ENCODE measurements at regions not wholly inside any gene's neighbourhood (a gene's known extent, or its start where the extent isn't known, plus 50 kb on each side); places are given as distances from the start of the nearest gene placed in this dataset.

DNA sequence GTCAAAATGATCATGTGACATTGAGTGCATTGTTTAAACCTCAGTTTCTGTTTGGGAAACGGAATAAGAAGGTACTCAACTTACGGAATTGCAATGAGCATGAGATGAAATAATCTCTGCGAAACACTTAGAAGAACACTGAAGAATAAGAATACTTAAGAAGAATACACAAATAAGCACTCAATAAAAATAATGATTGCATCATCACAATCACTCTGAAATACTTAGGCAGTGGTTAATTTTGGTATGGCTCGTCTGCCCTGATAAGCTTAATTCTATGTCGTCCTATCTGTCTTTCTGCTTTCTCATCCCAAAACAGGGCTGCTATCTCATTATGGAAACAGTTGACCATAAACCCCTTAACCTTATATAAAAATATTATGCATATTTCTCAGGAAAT lies 823.6 kb downstream of the DIAPH3 start:
- DNase-seq = no peak

DNA sequence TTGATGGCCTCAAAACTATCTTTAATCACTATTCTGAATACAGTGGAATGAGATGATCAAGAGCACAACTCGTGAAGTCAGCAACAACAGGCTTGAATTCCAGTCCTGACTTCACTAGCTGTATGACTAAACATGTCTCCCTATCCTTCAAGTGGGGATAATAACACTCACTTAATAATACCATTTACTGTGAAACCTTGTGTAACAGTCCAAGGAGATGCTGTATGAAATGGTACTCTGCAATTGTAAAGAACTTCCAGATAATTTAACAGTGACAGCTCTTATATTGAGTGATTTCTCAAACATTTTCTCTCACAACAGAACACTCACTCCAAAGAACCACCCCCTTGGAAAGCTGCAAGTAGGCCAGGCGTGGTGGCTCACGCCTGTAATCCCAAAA lies 823.1 kb downstream of the DIAPH3 start:
- DNase-seq = no peak

DNA sequence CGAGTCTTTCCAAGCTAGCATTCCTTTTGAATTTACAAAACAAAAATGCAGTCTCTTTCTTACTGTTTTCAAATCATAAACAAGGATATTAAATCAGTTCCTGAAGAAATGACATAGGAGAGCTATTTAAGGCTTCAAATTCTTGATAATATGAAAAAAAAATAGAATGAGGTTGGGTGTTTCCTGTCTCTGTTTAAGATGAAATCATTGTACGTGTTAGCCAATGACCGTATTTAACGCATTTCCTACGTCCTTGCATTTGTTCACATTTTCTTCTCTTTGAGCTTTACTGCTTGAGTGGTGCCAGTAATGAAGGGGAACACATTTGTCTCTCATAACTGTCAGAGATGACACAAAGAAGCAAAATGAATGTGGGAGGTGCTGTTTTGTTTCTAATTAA lies 821.3 kb downstream of the DIAPH3 start:
- no peak for DNase-seq

DNA sequence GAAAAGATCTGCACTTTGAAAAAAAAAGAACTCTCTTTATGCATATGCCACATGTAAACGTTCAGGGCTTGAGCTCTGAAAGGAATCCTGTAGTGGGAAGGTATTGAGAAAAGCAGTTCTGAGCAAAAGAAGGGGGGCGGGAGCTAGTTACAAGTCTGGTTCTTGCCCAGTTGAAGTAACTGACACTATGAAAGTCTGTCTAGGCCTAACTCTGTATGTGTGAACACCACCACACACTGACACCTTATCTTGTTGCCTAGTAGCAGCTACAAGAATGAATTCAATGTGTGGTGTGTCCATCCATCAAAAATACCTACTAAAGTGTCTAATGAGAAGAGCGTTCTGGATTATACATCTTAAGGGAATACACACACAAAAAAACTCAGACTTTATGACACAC lies 820.6 kb downstream of the DIAPH3 start:
- no peak for DNase-seq

DNA sequence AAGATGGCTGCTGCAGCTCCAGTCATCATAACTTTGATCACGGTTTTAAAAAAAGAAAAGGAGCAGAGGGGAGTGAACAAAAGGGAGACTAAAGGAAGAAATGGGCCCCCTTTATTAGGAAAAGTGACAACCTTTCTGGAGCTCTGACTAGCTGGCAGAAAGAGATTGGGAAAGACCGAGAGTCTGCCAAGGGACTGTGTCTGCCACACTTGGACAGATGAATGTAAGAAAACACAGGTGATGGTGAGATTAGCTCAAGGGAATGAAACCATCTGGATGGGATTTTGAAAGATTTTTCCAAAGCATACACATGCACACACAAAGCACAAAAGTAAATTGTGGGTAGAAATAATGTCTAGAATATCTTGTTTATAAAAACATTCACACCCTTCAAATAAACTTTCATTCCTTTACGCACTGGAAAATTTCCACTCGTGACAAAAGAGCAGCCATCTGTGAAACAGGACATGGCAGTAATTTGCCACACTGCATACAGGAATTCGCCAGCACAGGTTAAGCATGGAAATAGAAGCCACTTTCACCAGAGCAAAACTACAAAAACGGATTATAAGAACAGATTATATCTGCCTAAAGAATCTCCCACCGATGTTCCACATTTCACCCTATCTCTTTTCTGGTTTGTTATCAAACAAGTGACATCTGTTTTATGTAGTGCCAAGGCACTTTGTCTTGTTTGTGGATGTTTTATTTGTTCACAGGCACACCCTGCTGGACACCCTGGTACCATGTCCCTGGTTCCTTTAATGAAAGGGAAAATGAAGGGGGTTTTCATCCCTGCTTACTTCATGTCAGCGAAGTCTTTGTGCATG lies 819.5 kb downstream of the DIAPH3 start:
- DNase-seq = no peak

DNA sequence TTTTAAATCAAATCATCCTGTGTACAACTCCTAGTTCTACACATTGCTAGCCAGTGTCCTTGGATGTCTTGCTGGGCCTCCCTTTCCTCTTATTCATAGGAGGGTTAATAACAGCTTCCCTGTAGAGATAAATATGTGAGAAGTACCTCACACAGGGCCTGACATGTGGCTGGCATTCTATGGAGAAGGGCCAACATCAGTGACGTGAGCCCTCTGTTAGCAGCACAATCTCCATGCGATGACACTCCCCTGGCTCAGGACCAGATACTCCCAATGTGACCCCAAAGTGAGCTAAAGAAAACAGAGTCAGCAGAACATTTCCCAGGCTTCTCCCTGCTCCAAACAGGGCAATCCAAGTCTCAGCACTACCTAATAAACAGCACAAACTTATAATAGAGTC lies 818.4 kb downstream of the DIAPH3 start:
- no peak for DNase-seq

DNA sequence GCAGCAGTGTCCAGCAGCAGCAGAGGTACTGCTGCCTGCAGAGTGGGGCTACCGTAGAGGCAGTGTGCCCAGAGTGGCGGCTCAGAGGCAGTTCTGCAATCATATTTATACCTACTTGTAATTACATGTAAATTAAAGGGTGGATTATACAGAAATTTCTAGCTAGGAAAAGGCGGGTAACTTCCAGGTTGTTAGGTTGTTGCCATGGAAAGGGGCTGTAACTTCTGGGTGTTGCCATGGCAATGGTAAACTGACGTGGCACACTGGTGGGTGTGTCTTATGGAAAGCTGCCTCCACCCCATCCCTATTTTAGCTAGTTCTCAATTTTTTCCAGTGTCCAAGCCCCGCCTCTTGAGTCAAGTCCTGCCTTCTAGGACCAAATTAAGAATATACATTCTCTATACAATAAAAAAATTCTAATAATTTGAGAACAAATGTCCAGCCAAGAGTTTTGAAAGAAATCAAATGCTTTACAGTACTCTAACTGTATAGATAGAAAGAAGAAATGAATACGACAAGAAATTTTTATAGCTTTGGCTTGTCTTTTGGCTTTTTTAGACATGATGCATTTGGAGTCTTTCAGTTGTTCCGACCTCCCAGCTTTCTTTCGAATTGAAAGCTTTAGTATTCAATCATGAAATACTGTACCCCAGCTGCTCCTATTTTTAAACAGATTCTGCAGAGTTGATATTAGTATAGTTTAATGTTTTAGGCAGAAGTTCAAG lies 816.6 kb downstream of the DIAPH3 start:
- no peak for DNase-seq

DNA sequence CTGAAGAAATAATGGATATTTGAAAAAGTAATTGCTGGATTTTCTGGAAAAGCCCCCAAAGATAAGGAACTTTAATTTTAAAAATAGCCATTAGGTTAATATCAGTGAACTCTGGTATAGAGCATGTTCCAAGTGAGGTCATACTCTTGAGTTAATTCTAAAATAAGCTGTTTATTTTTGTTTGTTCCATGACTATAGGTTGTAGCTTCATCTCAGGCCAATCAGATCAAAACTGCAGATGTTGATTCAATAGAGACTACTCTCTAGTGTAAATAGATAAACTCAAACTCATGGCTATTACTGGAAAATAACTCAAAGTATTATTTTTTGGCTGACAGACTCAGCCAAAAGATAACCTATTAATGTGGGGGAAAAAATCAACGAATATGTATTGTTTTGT lies 815.1 kb downstream of the DIAPH3 start:
- DNase-seq = no peak

DNA sequence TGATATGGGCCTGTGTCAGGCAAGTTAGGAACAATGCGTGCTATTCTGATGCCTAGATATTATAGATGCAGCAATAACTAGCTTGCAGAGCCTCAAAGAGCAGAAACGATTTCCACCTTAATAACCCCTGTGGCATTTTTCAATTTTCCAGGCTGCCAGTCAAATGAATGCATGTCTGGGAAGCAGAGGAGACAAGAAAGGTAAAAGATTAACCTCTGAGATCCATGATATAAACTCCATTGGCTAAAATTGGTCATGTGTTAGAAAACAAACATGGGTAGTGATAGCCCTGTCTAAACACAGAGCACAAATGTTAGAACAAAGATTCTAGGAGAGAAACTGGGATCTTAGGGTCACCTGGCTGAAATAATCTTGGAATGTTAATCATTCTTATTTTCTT lies 811.1 kb downstream of the DIAPH3 start:
- DNase-seq = no peak

DNA sequence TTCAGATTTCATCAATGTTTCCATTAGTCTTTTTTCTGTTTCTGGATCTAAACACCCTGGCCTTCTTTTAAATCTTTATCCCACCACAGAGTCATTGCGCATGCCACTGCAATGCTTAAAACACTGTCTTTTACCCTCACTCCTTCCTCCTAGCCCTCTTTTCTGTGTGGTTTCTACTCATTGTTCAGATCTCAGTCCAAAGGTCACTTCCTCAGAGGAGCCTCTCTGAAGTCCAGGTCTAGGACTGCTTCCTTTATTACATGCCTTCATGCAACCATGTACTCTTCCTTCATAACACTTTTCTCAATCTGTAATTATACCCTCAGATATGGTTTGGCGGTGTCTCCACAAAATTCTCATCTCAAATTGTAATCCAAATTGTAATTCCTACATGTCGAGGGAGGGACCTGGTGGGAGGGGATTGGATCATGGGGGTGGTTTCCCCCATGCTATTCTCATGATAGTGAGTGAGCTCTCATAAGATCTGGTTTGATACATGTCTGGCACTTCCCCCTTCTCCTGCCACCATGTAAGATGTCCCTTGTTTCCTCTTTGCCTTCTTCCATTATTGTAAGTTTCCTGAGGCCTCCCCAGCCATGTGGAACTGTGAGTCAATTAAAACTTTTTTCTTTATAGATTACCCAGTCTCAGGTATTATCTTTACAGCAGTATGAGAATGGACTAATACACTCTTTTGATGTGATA lies 808.9 kb downstream of the DIAPH3 start:
- DNase-seq = no peak

DNA sequence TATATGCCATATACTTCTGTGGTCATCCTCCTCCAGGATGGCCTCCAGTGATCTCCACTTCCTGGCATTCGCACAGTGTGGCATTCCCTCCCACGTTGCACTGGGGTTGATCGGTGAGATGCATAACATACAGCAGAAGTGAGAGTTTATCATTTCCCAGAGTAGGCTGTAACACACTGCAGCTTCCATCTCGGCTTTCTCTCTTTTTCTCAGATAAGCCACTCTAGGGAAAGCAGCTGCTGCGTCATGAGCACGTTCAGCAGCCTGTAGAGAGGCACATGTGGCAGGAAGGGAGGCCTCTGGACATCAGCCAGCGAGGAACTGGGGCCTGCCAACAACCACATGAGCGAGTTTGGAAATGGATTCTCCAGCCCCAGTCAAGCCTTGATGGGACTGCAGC lies 807.1 kb downstream of the DIAPH3 start:
- DNase-seq = no peak

DNA sequence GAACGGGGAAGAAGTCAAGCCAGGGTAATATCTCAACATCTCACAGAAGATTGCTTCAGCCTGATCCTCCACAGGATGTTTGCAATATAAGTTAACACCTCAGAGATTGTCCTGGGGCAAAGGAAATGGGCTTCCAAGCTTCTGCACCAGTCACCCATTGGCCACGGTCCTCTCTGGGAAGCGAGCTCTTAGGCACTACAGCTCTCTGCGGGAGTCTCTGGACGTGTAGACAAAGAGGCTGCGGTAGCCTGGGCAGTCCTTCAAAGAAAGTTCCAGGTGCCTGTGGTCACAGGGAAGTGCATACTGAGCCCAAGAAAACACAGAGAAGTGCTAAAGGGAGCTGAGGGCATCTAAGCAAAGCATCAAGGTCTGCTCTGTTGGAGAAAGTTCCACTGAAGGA lies 805.7 kb downstream of the DIAPH3 start:
- no peak for DNase-seq

DNA sequence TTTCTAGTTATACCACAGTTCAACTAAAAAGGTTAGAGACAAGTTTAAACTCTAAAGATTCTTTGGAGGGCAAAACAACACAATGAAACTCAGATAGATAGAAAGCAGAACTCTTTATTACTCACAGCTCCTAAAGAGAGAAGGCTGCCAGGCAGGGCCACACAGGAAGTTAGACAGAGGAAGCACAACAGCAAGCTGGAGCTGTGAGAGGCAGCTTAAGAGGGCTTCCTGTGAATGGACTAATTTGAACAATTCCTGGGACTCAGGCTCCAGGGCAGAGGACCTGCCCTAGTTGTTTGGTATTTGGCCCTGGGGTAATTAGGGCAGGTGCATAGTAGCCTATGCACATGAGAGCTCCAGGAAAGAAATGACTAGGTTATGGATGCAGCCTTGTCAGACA lies 803.6 kb downstream of the DIAPH3 start:
- DNase-seq = no peak

DNA sequence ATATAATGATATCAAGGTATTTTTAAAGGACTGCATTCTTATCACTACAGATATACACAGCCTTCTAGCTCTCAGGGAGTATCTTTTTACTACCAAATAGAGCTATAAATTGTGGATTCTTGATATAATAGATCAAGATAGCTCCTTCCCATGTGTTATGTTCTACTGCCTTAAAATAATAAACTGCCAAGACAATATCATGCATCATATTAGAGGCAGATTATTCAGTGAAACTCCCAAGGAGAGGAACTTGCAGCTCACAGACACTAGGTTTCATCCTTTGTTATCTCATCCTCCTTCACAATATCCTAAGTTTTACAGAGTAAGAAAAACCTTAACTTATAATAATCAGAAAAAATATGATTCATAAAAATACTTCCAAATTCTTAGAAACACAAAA lies 802.8 kb downstream of the DIAPH3 start:
- no peak for DNase-seq

DNA sequence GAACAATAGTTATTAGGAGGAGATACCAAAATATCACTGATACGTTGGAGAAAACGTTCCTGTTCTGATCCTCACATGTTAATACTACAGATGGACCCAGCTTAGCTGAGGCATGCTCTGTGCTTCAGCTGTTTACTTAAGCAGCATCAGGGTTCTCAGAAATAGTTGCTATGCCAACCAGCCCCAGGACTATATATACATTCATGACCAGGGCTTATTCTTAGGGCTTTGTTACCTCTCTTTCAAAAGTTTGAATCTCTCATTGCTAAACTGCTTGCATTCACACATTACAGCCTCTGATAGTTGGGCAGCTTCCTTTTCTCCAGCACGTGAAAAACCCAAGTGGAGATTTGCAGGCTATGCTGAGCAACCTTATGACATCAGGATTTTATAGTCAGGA lies 800.4 kb downstream of the DIAPH3 start:
- no peak for DNase-seq

DNA sequence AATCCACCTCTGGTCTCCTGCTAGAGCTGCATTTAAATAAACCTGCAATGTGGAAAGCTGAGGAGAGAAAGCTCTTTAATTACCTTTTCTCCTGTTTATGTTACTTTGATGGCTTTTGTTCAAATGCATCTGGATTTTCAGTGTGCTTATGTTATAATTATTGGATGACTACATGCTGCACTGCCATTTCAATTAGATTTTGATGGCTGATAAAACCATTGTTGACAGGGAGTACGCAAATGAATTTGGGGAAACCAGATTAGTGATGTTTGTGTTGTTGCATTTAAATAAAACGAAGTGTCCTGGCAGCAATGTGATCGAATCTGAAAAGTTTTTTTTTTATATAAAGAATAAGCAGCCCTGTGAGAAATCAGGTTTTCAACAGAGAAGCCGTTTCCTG lies 799.8 kb downstream of the DIAPH3 start:
- DNase-seq = no peak

DNA sequence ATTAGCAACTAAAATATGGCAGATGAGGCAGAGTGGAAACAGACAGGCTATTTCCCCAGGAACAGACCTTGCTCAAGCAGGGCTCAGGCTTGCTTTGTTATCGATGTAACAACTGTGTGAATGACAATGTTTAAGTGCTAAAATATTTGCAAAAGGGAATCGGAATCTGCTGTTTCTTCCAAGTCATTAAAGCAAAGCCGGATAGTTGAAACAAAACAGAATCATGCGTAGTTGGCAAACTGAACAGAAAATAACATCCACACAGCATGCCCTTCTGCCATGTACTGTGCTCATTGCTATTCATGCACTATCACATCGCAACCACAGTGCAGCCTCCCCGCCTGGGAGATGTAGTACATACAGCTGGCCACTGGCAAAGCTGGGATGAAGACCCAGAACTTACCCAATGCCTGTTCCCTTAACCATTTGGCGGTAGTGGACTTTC lies 799.1 kb downstream of the DIAPH3 start:
- no peak for DNase-seq

DNA sequence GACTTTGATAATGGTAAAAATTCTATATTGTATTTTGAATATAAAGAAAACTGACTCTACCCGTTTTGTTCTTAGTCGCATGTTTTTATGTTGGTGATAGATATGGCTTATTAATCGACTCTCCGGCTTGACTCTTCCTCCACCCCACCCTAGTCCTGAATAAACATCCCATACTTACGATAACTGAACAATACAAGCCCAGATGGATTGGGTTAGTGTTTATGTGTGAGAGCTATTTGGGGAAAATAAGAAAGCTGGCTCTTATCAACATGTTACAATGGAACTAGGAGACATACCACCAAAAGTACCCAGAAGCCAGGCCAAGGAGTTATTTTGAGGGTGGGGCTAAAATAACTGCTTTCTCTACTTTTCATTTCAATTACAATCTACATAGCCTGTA lies 796.3 kb downstream of the DIAPH3 start:
- no peak for DNase-seq

DNA sequence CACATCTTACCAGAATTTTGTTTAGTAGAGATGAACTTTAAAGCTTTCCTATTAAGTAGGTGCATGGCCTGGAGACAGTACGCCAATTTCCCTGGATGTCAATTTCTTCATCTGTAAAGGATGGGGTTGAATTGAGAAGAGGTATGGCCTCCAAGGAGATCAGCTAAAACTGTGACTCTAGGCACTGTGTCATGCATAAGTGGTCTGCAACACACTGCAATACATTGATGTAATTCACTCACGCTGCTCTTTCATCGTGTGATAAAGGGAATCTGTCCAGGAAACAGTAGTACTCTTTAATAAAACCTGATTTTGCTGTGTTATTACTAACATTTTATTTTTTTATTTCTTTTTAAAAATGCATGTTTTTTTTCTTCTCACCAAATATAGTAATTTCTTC lies 795.8 kb downstream of the DIAPH3 start:
- no peak for DNase-seq

DNA sequence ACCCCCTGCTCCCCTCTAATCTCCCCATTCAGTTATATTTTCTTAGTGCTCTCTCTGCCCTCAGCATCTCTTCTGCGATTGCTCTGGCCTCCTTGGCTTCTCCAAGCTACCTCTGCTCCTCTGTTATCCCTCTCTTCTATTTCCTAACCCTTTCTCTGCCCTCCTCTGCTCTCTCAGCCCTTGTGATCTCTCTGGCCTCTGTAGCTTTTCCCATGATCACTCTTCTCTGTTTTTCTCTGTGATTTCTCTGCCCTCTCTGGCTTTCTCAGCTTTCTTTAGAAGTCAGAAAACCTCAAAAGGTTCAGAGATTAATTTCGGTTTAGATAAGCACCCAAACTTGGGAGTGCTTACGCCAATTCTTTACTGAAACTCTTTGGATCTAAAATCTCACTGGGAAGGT lies 795.0 kb downstream of the DIAPH3 start:
- no peak for DNase-seq

DNA sequence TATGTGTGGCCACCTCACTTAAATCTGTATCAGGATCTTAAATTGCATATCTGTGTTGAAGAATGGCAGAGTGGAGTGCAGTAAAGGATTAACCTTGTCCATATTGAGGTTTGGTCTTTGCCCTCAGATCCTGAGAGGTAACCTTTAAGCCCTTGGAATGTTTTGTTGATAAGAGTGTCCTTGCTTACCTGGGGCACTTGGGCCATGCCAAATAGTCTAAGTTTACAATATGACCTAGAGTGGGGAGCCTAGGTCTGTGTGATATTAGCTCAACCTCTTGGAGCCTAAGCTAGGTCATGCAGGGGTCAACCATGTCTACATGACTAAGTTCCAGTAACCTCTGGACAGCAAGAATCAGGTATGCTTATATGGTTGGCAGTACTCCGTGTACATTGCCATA lies 792.5 kb downstream of the DIAPH3 start:
- DNase-seq = no peak

DNA sequence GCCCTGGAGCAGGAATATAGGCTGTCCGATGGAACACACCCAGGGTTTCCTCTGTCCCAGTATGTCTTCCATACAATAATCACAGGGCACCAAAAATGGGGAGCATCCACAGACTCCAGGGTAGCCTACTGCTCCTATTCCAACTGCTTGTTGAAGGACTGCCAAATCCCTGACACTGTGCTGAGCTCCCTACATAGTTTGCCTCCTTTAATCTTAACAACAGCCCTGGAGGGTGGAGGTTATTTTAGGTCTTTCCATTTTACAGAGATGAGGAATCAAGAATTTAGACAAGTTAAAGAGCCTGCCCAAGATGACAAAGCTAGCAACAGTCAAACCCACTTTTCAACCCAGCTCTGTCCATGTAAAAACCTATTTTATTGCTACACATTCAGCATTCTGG lies 790.4 kb downstream of the DIAPH3 start:
- no peak for DNase-seq

DNA sequence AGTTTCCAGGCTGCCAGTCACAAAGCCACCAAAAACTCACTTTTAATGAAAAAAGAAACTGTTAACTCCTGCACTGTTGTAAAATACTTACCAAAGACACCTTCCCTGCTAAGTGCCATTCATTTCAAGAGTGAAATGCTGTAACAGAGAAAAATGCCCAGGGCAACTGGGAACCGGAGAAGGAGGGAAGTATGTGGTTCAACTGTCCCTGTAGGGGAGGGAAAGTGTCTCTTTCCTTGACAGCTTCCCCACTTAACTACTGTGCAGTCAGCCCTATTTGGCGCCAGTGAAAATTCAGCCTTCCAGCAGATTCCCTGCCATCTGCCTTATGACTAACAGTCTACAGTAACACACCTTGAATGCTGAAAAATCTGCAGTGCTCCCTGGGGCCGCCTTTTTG lies 789.0 kb downstream of the DIAPH3 start:
- DNase-seq = no peak

DNA sequence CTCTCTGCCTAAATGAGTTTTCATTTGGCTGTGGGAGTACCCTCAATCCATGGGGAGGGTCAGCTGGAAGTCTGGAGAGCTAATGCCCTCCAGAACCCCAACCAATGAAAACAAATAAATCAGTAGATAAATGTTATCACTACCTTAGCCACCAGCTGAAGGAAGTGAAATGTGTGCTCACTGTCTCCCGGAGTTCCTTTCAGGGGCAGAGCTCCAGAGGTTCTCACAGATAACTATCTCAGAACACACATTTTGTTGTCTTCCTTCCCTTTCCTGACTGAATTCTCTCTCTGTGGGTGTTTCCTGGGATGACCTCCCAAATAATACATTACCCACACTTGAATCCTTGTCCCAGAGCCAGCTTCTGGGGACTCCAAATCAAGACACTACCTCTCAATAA lies 779.6 kb downstream of the DIAPH3 start:
- no peak for DNase-seq
